Ishikawa (cell line): ENCODE measurements at regions not wholly inside any gene's neighbourhood (a gene's known extent, or its start where the extent isn't known, plus 50 kb on each side); places are given as distances from the start of the nearest gene placed in this dataset.

Experiments
- CEBPB ChIP-seq: IDR thresholded peaks from 2 replicates; pipeline ENCODE4 v1.6.1; 2012
- CREB1 ChIP-seq: IDR thresholded peaks from 2 replicates; pipeline ENCODE4 v1.6.1; 2012; ENCODE audit warnings: low read depth
- EGR1 ChIP-seq: IDR thresholded peaks from 2 replicates; pipeline ENCODE4 v1.6.1; 2012
- EP300 ChIP-seq: IDR thresholded peaks from 2 replicates; pipeline ENCODE4 v1.6.1; 2012; ENCODE audit warnings: borderline replicate concordance
- FOXM1 ChIP-seq: IDR thresholded peaks from 2 replicates; pipeline ENCODE4 v1.6.1; 2012; ENCODE audit warnings: low read depth, borderline replicate concordance
- MAX ChIP-seq: IDR thresholded peaks from 2 replicates; pipeline ENCODE4 v1.6.1; 2012
- NFIC ChIP-seq: IDR thresholded peaks from 2 replicates; pipeline ENCODE4 v1.6.1; 2012
- RAD21 ChIP-seq: IDR thresholded peaks from 2 replicates; pipeline ENCODE4 v1.6.1; 2012; ENCODE audit warnings: low read depth
- REST ChIP-seq: IDR thresholded peaks from 2 replicates; pipeline ENCODE4 v1.6.1; 2012; ENCODE audit warnings: low read depth, mild to moderate bottlenecking
- TAF1 ChIP-seq: IDR thresholded peaks from 2 replicates; pipeline ENCODE4 v1.6.1; 2012; ENCODE audit warnings: low read depth, mild to moderate bottlenecking
- TCF12 ChIP-seq: IDR thresholded peaks from 2 replicates; pipeline ENCODE4 v1.6.1; 2012; ENCODE audit warnings: low read depth
- TEAD4 ChIP-seq: IDR thresholded peaks from 2 replicates; pipeline ENCODE4 v1.6.1; 2012
- USF1 ChIP-seq: IDR thresholded peaks from 2 replicates; pipeline ENCODE4 v1.6.1; 2012
- YY1 ChIP-seq: IDR thresholded peaks from 2 replicates; pipeline ENCODE4 v1.6.1; 2012; ENCODE audit warnings: low read depth

- TF ChIP-seq TAF1 (no peak), EGR1 (no peak), RAD21 (no peak), NFIC (no peak), FOXM1 (no peak), CEBPB (no peak), CREB1 (no peak), MAX (no peak), TEAD4 (no peak), REST (no peak), EP300 (no peak), YY1 (no peak), USF1 (no peak), TCF12 (no peak)
These were observed 587.6 kb downstream of the DHX35 start for GRCh38 chr20:39549733-39550132.
